ENCODE measurements at regions not wholly inside any gene's neighbourhood (a gene's known extent, or its start where the extent isn't known, plus 50 kb on each side); places are given as distances from the start of the nearest gene placed in this dataset.

DNA sequence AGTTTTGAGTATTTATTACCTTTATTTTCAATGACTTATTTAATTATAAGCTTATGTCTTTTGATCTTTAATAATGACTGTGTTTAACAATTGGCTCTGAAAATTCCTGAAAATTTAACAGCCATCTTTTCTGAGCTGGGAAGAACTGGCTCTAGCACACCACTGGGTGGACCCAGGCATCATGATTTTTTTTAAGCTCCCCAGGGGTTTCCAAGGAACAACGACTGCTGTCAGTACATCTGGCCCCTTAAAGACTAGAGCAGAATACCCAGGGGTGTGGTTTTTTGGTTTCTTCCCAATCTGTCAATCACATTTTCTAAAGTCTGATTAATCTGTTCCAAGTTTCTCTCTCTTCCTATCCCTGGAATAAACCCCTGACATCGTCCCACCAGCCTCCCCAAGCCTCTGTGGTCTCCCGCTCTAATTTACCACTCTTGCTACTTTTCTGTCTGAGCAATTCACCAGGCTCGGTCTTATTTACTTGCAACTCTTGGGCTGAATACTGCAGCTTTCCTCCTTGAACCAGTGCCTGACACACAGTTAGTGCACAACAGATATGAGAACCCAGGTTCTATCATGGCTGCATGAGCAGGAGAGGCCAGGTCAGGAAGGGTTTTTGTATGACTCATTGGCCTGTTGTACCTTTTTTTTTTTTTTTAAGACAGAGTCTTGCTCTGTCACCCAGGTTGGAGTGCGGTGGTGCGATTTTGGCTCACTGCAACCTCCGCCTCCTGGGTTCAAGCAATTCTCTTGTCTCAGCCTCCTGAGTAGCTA lies 321.9 kb downstream of the ZSWIM6 start:
- DNase-seq (ENCODE audit: low spot score): no peak

DNA sequence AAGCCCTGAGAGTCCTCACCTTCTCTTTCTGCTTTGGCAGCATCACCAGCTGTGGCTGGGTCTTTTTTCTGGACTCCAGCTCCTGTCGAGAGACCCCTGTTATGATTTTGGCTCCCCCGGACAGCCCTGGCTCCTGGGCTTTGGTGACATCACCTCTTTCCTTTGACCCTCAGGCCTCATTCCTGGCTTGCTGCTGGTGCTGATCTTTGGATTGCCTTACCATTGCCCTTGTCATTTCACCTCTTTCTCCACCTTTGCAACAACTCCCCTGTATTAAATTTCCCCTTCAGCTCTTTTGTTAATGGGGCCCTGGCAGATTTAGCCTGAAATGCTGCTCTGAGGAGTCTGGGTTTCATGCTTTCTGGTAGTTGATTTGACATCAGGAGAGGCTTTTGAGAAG lies 322.8 kb downstream of the ZSWIM6 start:
- no peak for DNase-seq (ENCODE audit: low spot score)

DNA sequence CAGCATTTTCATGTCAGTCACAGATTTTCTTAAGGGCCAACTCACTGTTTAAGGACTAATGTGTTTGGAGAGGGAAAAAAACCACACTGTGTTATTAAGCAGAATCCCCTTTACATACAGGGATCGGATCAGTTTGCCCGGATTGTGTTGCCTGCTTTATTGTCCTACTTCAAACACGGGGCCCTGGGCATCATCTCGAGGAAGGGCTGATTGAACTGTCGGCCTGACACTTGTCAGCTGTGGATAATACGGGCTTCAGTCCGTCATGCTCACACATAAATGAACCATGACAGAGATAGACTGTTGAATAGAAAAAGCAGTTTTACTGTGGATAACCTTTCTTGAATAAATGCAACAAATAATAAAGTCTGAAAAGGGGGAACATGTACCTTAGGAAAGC lies 325.0 kb downstream of the ZSWIM6 start:
- DNase-seq (ENCODE audit: low spot score): no peak

DNA sequence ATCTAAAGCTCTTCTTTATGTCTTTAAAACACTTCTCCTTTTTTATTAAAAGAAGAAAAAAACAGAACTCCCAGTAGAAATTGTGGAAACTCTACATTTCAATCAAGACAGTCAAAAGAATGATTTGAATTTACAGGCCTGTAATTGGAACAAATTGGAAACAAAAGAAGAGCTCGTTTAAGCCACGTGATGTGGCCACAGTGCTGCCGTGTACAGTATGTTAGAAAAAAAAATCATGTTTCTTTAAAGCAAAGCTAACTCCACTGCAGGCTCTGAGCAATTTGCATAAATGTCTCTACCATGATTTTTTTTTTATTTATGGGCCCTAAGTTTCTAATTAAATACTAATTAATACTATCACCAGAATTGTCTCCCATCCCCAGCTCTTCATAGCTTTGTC lies 325.6 kb downstream of the ZSWIM6 start:
- no peak for DNase-seq (ENCODE audit: low spot score)

DNA sequence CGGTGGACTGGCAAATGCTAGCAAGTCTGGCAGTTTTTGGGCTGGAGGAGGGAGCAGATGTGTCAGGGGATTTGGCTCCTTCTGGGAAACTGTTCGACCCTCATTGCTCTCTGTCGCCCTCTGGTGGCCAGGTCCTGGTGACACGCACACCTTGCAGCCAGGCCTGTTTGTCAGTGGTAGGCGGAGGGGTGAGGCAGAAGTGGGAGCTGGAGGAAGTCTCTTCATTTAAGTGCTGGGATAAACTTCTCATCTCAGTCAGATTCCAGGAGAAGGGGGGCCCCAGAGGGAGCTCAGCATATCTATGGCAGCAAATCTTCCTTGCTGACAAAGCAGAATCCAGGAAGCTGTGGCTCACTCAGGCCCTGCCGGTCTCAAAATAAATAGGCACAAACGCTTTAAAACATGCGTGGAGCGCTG lies 326.5 kb downstream of the ZSWIM6 start:
- peak; percentile 57 for DNase-seq (ENCODE audit: low spot score)

DNA sequence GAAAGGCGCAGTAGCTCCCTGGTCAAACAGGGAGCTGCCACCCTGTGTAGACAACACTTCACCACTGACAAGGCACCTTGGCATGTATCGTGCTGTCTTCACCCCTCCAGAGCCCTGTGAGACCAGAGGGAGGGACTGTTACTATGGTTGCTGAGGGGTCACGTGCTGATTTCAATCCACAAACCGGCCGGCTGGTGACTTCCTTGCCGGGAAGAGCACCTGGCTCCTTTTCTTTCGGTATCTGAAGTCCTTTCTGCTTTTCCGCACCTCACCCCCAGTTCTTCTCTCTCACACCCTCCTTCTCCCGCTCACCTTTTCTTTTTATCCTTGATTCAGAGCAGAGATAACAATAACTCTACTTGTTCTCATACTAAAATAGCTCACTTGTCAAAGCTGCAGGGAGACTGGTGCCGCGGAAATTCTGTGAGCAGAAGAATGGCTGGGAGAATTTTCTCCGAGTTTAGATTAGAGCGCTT lies 327.2 kb downstream of the ZSWIM6 start:
- no peak for DNase-seq (ENCODE audit: low spot score)

DNA sequence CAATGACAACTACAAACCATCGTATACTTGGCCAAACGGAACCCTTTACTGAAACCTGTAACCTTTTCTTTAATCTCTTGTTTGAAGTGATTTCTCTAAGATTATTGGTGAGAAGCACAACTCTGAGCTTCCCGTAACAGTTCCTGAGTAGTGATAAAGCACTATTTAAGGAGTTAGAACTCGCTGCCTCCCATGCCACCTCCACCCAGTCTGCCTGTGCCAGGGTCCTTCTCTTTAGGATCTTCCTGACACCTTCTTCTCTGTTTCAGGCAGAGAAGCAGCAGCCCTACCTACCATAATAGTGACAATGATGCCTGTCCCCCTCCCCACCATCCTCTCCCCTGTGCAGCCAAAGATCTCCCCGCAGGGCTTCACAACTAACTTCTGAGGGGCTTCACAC lies 330.6 kb downstream of the ZSWIM6 start:
- no peak for DNase-seq (ENCODE audit: low spot score)

DNA sequence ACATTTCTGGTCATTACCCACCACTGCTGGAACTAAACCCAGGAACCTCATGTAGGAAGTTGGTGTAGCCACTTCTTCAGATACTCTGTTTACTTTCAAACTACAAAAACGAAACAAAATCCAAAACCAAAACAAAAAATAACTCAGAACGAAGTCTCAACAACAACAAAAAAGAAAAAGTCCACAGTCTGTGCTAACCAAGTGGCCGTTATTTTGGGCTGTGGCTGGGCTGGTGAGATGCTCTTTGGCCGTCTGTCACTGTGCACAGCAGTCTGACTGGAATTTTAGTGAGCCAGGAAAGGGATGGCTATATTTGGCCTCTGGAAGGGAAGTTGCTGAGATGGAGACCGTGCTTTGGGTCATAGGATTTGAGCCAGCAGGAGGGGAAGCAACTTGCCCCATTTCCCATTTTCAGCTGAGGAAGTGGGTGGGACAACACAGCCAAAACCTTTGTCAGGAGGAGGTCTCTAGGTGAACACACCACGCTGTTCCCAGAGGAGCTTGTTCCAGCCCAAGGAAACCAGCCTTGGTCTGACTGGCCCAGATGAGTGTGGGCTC lies 334.1 kb downstream of the ZSWIM6 start:
- no peak for DNase-seq (ENCODE audit: low spot score)

DNA sequence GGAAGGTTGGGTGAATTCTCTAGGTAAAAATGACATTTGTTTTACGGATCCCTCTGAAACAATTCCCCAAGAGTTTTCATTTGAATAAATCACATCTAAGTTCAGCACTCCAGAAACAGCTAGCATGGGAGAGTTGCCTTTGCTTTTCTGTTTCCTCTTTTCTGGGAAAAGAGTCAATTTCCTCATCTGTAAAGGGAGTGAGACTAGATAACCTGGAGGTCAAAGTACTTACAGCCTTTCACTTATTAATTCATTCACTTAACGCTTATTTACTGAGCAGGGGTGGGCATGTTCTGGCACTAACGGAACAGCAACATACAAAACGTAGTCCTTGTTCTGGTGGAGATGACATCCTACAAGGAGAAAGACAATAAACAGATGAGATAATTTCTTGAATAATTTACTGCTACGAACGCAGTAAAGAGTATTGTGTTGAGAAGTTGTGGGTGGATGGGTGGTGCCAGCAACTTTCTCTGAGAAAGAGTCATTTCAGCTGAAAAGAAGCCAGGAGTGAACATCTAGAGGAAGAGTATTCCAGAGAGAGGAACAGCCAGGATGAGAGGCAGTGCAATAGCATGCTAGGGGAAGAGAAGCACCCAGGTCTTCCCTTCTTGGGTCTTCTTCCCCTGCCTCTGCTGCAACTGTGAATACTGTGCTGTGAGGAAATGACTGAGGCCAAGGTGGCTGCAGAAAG lies 335.6 kb downstream of the ZSWIM6 start:
- no peak for DNase-seq (ENCODE audit: low spot score)

DNA sequence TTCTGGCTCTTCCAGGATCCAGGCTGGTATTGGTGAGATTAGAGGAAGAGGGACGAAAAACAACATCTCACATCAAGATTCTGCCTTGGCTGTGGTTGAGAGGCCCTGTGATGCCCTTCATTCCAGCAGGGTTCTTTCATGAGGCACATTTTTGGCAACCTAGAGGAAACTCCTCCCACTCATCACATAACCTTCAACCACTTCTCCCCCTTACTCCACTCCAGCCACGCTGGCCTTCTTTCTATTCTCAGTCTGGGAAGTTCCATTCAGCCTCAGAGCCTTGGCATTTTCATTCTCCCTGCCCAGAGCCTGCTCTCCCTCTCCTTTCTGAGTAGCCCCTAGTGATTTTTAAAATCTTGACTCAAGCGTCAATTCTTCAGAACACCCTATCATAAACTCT lies 337.5 kb downstream of the ZSWIM6 start:
- no peak for DNase-seq (ENCODE audit: low spot score)

DNA sequence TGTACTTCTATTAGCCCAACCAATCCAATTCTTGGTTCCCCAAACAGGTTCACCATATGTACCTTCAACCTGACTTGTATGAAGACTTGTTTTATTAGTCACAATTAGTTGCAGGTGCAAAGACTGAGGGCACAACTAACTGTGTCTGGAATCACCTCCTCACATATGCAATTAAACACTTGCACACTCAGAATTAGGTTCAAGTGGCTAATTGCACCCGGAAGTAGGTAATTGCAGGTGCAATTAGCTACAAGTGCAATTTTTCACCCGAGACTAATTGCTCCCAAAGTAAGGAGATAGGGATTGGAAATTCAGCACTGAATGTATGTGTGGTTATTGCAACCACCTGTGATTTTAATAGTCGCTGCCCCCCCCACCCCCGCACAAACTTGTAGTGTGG lies 338.9 kb downstream of the ZSWIM6 start:
- DNase-seq (ENCODE audit: low spot score): no peak

DNA sequence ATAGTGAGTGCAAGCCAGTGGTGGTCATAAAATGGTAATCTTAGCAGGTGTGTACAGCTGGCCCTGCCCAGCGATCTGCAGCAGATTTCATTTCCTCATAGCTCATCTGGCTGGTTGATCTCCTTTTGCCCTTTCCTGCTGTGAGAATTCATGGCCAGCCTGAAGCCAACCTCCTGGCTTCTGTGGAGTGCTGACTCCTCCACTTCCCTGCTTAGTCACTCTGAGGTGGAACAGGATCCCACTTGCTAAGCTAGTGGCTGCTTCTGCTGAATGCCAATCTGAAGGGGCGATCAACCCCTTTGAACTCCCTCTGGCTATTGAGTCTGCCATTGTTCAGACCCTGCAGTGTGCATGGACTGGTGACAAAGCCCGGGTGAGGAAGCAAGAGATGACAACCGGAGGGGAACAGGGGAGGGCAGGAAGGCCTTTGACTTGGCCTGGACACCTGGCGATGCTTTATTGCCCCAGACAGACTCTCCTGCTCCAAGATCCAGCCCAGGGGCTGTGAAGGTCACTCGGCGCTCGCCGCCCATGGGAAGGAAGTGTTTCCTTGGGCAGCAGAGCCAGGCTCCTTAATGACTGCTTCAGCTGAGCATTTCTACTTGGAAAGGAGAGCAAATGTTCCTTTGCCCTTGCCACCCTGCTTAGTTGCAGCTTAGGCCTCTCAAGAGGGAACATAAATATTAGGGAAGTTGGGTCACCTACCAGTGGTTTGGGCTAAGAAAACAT lies 341.1 kb downstream of the ZSWIM6 start:
- DNase-seq (ENCODE audit: low spot score): no peak

DNA sequence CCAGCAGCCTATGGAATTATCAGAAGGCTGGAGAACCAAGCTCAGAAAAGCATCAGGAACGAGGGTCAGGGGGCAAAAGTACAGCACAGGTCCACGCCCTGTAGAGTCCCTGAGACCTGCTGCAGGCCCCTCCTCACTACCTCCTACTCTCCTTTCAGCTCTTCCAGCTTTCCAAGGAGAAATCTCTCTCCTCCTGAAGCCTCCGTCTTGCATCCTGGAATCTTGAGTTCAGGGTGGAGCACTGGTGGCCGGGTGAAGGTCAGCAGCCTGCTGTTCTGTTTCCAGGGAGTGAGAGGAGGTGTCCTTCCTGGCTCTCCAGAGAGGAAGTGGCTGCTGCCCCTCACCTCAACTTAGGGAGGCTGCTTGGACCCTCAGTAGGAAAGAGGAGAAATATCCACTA lies 342.3 kb downstream of the ZSWIM6 start:
- no peak for DNase-seq (ENCODE audit: low spot score)

DNA sequence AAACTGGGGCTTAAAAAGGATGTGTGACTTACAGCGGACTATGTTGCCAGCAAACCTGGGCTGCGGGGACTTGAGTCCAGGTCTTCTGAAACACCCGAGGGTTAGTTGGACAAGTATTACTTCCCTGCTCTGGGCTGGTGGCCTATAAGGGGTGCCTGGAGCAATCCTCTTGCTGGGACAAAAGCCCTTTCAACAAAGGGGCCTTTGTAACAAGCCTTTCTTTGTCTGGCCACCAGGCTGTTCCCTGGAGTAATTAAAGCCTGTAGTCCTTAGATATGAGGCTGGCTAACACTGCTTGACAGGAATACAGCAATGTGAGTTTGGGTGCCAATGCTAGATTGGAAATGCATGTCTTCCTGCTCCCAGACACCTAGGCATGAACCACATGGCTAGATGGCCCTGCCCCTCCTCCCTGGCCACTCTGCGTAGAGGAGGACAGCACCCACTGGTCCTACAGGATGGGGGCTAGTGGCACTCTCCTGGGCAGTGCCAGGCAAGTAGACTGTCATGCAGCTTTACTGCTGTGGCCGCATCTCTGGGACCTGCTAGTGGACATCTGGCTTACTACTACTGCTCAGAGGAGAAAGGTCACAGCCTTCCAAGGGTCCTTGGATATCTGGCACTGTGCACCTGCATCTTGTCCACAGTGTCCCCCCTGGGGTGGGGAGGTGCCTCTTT lies 343.1 kb downstream of the ZSWIM6 start:
- no peak for DNase-seq (ENCODE audit: low spot score)

DNA sequence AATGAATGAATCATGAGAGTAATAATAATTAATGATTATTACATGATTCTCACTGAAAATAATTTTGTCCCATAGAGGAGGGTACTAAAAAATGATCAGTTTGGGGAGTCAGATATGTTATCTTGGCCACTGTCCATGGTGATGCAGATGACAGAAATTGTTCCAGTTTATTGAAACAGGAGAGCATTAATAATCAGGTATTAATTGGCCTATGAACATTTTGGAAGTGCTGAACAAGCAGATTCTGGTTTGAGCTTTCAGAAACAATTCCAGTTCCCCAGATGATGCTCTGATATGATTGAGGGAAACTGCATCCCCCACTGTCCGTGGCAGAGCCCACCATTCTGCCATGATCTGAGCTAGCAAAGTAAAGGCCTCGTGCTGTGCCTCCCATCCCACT lies 345.2 kb downstream of the ZSWIM6 start:
- no peak for DNase-seq (ENCODE audit: low spot score)

DNA sequence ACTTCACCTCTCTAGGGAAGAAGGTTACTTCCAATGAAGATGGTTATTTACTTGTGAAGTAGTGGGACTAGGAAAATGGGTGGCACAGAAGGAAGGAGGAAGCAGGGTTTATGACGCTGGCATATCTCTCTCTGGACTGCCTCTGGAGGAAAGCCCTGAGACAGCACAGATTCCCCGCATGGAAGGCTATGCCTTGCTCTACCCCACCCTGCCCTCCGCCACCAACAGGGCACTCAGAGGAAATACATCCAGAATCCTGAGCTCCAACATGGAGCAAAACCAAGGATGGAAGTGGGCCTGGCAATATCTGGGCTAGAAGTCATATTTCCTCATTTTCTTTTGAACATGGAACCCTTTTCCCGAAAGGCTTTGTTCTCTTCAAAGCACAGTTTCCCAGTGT lies 346.9 kb downstream of the ZSWIM6 start:
- DNase-seq (ENCODE audit: low spot score): no peak

DNA sequence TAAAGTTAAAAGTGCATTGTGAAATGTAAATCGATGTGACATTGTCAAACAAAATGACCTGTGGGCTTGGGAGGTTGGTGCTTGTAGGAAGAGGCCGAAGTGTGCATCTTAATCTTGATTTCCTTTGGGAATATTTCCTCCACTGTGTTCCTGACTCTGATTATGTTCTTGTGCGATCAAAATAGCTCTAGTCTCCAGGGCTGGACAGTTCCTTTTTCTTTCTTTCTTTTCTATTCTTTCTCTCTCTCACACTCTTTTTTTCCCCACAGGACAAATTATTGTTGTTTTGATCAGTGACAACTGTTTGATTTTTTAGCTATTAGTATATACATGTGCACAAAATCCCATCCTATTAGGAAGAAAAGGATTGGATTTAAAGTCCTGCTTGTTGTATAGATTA lies 347.5 kb downstream of the ZSWIM6 start:
- DNase-seq (ENCODE audit: low spot score): no peak

DNA sequence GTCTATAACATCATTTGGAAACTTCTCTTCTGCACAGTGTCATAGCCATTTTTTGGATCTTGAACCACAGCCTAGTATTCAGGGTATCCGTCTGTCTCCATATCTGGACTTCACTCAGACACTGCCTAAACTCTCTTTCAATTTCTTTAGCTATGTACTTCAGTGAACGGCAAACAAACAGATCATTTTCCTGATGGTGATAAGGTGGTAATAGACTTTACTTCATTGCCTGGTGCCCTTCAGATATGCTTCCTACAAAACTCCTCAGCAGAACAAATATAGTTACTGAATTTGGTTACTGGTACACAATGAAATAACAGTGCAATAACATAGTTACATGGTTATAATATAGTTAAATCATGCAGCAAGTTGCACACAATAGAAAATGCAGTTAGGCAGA lies 348.2 kb downstream of the ZSWIM6 start:
- DNase-seq (ENCODE audit: low spot score): no peak

DNA sequence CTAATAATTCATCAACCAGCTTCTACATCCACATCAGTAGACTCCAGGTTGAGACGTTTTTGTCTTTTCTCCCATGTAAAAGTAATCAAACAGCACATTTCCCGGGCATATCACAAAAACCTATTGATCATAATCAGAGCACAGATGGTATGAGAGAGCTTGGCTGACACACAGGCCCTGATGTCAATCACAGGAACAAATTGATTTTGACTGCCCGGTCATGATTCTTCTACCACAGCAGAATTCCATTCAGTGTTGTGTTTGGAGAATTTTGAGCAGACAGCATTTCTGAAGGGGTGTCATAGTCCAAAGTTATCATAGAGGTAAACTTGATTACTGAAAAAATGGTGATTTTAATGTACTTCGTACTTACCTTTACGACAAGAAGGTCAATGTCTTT lies 351.1 kb downstream of the ZSWIM6 start:
- DNase-seq (ENCODE audit: low spot score): no peak

DNA sequence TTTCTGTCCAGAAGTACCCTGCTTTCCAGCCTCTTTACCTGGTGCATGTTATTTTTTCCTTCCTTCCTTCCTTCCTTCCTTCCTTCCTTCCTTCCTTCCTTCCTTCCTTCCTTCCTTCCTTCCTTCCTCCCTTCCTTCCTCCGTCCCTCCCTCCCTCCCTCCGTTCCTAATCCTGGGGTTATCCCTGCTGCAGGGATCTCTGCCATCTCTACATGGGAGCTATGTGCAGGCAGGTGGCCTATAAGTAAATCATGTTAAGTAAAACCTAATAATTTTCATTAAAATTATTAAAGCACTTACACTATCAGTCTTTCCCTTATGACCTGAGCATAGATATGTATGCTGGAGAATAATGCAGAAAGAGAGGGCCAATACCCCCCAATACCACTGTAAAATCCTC lies 351.9 kb downstream of the ZSWIM6 start:
- DNase-seq (ENCODE audit: low spot score): no peak

DNA sequence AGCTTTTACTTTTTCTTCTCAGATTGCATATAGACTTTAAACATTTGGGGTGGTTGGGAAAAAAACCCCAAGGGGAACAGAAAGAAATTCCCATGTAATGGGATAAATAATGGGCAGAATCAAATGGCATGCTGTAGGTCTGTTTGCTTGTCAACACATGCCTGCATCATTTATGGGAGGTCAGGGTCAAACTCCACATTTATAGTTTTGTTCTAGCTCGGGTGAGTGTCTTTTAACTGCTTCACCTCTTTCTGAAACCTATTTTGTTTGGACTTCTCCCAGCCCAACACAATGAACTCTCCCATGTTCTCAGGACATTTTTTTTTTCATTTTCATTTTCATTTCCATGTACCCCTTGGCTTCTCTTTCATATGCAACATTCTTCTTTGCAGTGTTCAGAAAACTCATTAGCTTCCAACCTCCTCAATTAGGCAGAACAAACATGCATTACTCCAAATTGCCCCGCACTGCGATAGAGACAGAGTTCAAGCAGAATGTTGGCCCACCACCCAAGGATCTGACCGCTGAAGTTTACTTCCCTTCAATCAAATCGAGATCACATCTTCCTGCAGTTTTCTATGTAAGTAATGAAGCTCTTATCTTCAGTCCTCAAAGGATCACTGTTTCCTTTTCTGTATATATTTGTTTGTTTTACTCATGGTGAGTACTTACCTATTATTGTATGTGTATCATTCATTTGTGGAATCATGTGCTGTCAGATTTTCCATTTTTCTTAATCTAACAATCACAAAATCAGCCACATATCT lies 354.6 kb downstream of the ZSWIM6 start:
- no peak for DNase-seq (ENCODE audit: low spot score)
